Upper lobe of right lung (tissue), 1 donor: ENCODE measurements at regions not wholly inside any gene's neighbourhood (a gene's known extent, or its start where the extent isn't known, plus 50 kb on each side); places are given as distances from the start of the nearest gene placed in this dataset.

Source experiments
- ATAC-seq: fragments of 200-7000 bp; cut with Tn5 transposase; one replicate; pipeline ENCODE4 v1.9.1; 2020; ENCODE audit warnings: mild to moderate bottlenecking, moderate library complexity
- DNase-seq: peaks from one replicate; pipeline ENCODE4 v3.0.0-alpha.2; 2020
- H3K27ac ChIP-seq: fragments of 200-600 bp; one replicate; pipeline ENCODE4 v1.8.0; 2022
- H3K27me3 ChIP-seq: fragments of 200-600 bp; one replicate; pipeline ENCODE4 v1.8.0; 2022; ENCODE audit warnings: mild to moderate bottlenecking
- H3K36me3 ChIP-seq: fragments of 200-600 bp; one replicate; pipeline ENCODE4 v1.8.0; 2022
- H3K4me1 ChIP-seq: fragments of 200-600 bp; one replicate; pipeline ENCODE4 v1.8.0; 2022
- H3K4me3 ChIP-seq: fragments of 200-600 bp; one replicate; pipeline ENCODE4 v1.8.0; 2022; ENCODE audit warnings: mild to moderate bottlenecking
- H3K9me3 ChIP-seq: fragments of 200-600 bp; one replicate; pipeline ENCODE4 v1.8.0; 2022
- CTCF ChIP-seq: fragments of 200-600 bp; IDR thresholded peaks from one replicate; pipeline ENCODE4 v1.8.0; 2022; ENCODE audit warnings: antibody characterized with exemption
- intact Hi-C: fragments of 100-400 bp; cut with DNase I; formaldehyde crosslinking; loops from one replicate; pipeline ENCODE4 v1.11.0; 2022
- donor health status: DM: no; HTN: yes; CAD: no; lungs with severe emphysema.

GRCh38 chr13:47474326-47474725, 526.7 kb downstream of the SUCLA2 start:
- Histone ChIP-seq H3K4me3 (no peak overlapping the region), H3K9me3 (no peaks in the 10 kb centered on the region), H3K27ac (no peak overlapping the region), H3K27me3 (no peaks in the 10 kb centered on the region), H3K36me3 (no peaks in the 10 kb centered on the region), H3K4me1 (no peaks in the 10 kb centered on the region)
- DNase-seq (no peak), ATAC-seq (no peak)
- intact Hi-C loops, result no loop called here
- TF ChIP-seq CTCF, result no peak

- TF ChIP-seq CTCF, result no peak
- Histone ChIP-seq H3K27ac (no peak overlapping the region), H3K27me3 (no peaks in the 10 kb centered on the region), H3K36me3 (no peaks in the 10 kb centered on the region), H3K4me1 (no peaks in the 10 kb centered on the region), H3K4me3 (no peak overlapping the region), H3K9me3 (no peaks in the 10 kb centered on the region)
- no peak for DNase-seq
- intact Hi-C loops, result no loop called here
- no peak for ATAC-seq
These were observed 528.6 kb downstream of the SUCLA2 start for GRCh38 chr13:47472516-47472915.

- Histone ChIP-seq H3K27ac (no peak overlapping the region), H3K9me3 (no peaks in the 10 kb centered on the region), H3K4me1 (no peaks in the 10 kb centered on the region), H3K27me3 (no peaks in the 10 kb centered on the region), H3K4me3 (no peak overlapping the region), H3K36me3 (no peaks in the 10 kb centered on the region)
- intact Hi-C loops, result no loop called here
- DNase-seq (no peak), ATAC-seq (no peak)
- no peak for TF ChIP-seq CTCF
These were observed 537.3 kb downstream of the SUCLA2 start for GRCh38 chr13:47463726-47464125.

- H3K27ac ChIP-seq, result no peak overlapping the region
- H3K27me3 ChIP-seq, result no peaks in the 10 kb centered on the region
- DNase-seq (no peak), ATAC-seq (no peak)
- no peaks in the 10 kb centered on the region for H3K9me3 ChIP-seq
- H3K36me3 ChIP-seq, result no peaks in the 10 kb centered on the region
- no peaks in the 10 kb centered on the region for H3K4me1 ChIP-seq
- H3K4me3 ChIP-seq, result no peak overlapping the region
- TF ChIP-seq CTCF, result no peak
- intact Hi-C loops, result no loop called here
These were observed 538.1 kb downstream of the SUCLA2 start for GRCh38 chr13:47463002-47463401.

GRCh38 chr13:47461816-47462215, 539.3 kb downstream of the SUCLA2 start:
- Histone ChIP-seq H3K27me3 (no peaks in the 10 kb centered on the region), H3K36me3 (no peaks in the 10 kb centered on the region), H3K27ac (no peak overlapping the region), H3K4me1 (no peaks in the 10 kb centered on the region), H3K9me3 (no peaks in the 10 kb centered on the region), H3K4me3 (no peak overlapping the region)
- no peak for ATAC-seq
- DNase-seq, result no peak
- intact Hi-C loops, result no loop called here
- TF ChIP-seq CTCF, result no peak

GRCh38 chr13:47459512-47459911, 541.6 kb downstream of the SUCLA2 start:
- peak; percentile 22 for TF ChIP-seq CTCF
- DNase-seq, result no peak
- intact Hi-C loops, result no loop called here

More at GRCh38 chr13:47459512-47459911, 541.6 kb downstream of the SUCLA2 start:
- Histone ChIP-seq H3K36me3 (no peaks in the 10 kb centered on the region), H3K4me1 (no peaks in the 10 kb centered on the region), H3K27ac (no peak overlapping the region), H3K9me3 (no peaks in the 10 kb centered on the region), H3K27me3 (no peaks in the 10 kb centered on the region), H3K4me3 (no peak overlapping the region)
- ATAC-seq, result no peak
